ENCODE measurements at regions not wholly inside any gene's neighbourhood (a gene's known extent, or its start where the extent isn't known, plus 50 kb on each side); places are given as distances from the start of the nearest gene placed in this dataset.

DNA sequence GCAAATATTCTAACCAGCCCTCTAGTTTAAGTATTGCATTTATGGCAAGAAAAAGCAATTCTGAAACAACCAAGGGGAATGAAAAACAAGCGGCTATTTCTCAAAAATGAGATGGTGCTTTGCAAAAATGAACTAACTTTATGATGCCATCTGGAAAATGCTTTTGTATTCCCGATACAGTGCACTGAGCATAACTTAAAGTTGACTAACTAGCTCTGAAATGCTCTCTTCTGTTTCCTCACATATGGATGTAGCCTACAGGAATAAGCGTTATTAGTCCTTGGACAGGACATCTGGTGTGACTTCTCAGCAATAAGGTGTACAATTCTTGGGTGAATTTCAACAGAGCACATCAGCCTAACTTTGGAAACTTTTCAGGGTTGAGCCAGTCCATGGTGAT lies 228.2 kb upstream of the DDI1 start:
- TF ChIP-seq, protein P1, sequence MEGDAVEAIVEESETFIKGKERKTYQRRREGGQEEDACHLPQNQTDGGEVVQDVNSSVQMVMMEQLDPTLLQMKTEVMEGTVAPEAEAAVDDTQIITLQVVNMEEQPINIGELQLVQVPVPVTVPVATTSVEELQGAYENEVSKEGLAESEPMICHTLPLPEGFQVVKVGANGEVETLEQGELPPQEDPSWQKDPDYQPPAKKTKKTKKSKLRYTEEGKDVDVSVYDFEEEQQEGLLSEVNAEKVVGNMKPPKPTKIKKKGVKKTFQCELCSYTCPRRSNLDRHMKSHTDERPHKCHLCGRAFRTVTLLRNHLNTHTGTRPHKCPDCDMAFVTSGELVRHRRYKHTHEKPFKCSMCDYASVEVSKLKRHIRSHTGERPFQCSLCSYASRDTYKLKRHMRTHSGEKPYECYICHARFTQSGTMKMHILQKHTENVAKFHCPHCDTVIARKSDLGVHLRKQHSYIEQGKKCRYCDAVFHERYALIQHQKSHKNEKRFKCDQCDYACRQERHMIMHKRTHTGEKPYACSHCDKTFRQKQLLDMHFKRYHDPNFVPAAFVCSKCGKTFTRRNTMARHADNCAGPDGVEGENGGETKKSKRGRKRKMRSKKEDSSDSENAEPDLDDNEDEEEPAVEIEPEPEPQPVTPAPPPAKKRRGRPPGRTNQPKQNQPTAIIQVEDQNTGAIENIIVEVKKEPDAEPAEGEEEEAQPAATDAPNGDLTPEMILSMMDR (conservative IDR thresholded peaks at IDR 0.05): no peak
- no peak for TF ChIP-seq EZH2 (IDR thresholded peaks at IDR 0.05; ENCODE audit: low read depth)

Data from PC-9 (cell line).